ENCODE measurements at regions not wholly inside any gene's neighbourhood (a gene's known extent, or its start where the extent isn't known, plus 50 kb on each side); places are given as distances from the start of the nearest gene placed in this dataset.
A peak's percentile ranks its signal among the peaks of the same experiment; 100 is the strongest.

GRCh38 chr10:110368002-110368401 lies 63.3 kb upstream of the SMNDC1 start:
- Histone ChIP-seq H2AFZ (ENCODE audit: low read depth) (no peak overlapping the region), H3K36me3 (replicated peaks in 1 of 2; ENCODE audit: control insufficient read depth in 1 of 2, insufficient read depth in 2 of 2, low read length in 1 of 2) (no peaks in the 10 kb centered on the region), H3K27ac (ENCODE audit: low read depth in 2 of 2, low read length in 1 of 2) (no peak overlapping the region), H3K27me3 (ENCODE audit: insufficient read depth) (no peaks in the 10 kb centered on the region), H3K9me3 (no peaks in the 10 kb centered on the region), H3K79me2 (ENCODE audit: insufficient read depth) (no peaks in the 10 kb centered on the region), H3K9me2 (no peaks in the 10 kb centered on the region), H3K9ac (no peak overlapping the region), H3K4me1 (ENCODE audit: control insufficient read depth in 1 of 2, insufficient read depth in 2 of 2, low read depth in 1 of 2, low read length in 1 of 2) (peaks cover 0 to 12% of the 10 kb centered on the region in 2 experiments; a peak in 2 of 4 replicates), H4K20me1 (ENCODE audit: insufficient read depth) (no peaks in the 10 kb centered on the region), H3F3A (replicated peaks; ENCODE audit: insufficient read depth) (no peaks in the 10 kb centered on the region), H3K4me3 (ENCODE audit: low read depth in 2 of 2, low read length in 1 of 2) (no peak overlapping the region), H3K4me2 (no peak overlapping the region)
- WGBS (ENCODE audit: low lambda C conversion rate), result 71% methylated on average over 4 of the region's 4 CpGs
- no peak for TF ChIP-seq NRF1 (IDR thresholded peaks at IDR 0.05; ENCODE audit: low read depth, low read length)
- peak; percentile 31; the same call in 1 of the 2 replicates for TF ChIP-seq REST (IDR thresholded peaks at IDR 0.05; ENCODE audit: low read depth, low read length)
- DNase-seq, result no peak
- ChIA-PET POLR2A (no interaction called here), CTCF (interaction anchor here (4.4 kb wide), 1 partner anchor 13 kb away, joined by 31 read pairs; no protein-coding TSS in a partner anchor)

GRCh38 chr10:110368556-110368955 lies 63.8 kb upstream of the SMNDC1 start:
- WGBS (ENCODE audit: low lambda C conversion rate), result 95% methylated on average over 2 of the region's 3 CpGs
- no peak overlapping the region for H3K27ac ChIP-seq (ENCODE audit: low read depth in 2 of 2, low read length in 1 of 2)
- no peaks in the 10 kb centered on the region for H3K27me3 ChIP-seq (ENCODE audit: insufficient read depth)
- no peak for DNase-seq
- no peaks in the 10 kb centered on the region for H3K9me2 ChIP-seq
- no peaks in the 10 kb centered on the region for H3K79me2 ChIP-seq (ENCODE audit: insufficient read depth)
- no peaks in the 10 kb centered on the region for H3K9me3 ChIP-seq
- CTCF ChIA-PET, result no interaction called here
- no peak overlapping the region for H3K9ac ChIP-seq
- no peaks in the 10 kb centered on the region for H3K36me3 ChIP-seq (replicated peaks in 1 of 2; ENCODE audit: control insufficient read depth in 1 of 2, insufficient read depth in 2 of 2, low read length in 1 of 2)
- no peak for TF ChIP-seq ELF1 (IDR thresholded peaks at IDR 0.05)
- TF ChIP-seq NRF1 (IDR thresholded peaks at IDR 0.05; ENCODE audit: low read depth, low read length), result no peak
- no peaks in the 10 kb centered on the region for H3F3A ChIP-seq (replicated peaks; ENCODE audit: insufficient read depth)
- H4K20me1 ChIP-seq (ENCODE audit: insufficient read depth), result no peaks in the 10 kb centered on the region
- POLR2A ChIA-PET, result no interaction called here
- no peak overlapping the region for H2AFZ ChIP-seq (ENCODE audit: low read depth)
- no peak overlapping the region for H3K4me2 ChIP-seq
- no peak overlapping the region for H3K4me3 ChIP-seq (ENCODE audit: low read depth in 2 of 2, low read length in 1 of 2)
- H3K4me1 ChIP-seq (ENCODE audit: control insufficient read depth in 1 of 2, insufficient read depth in 2 of 2, low read depth in 1 of 2, low read length in 1 of 2), result peaks cover 0 to 15% of the 10 kb centered on the region in 2 experiments; a peak in 2 of 4 replicates

- Histone ChIP-seq H3K4me2 (no peak overlapping the region), H3K4me1 (ENCODE audit: control insufficient read depth in 1 of 2, insufficient read depth in 2 of 2, low read depth in 1 of 2, low read length in 1 of 2) (0 out of 4 replicates have a peak, but pooled peaks cover 0 to 10% of the 10 kb centered on the region in 2 experiments), H4K20me1 (ENCODE audit: insufficient read depth) (no peaks in the 10 kb centered on the region), H3F3A (replicated peaks; ENCODE audit: insufficient read depth) (no peaks in the 10 kb centered on the region), H3K9me2 (no peaks in the 10 kb centered on the region), H3K27ac (ENCODE audit: low read depth in 2 of 2, low read length in 1 of 2) (no peak overlapping the region), H3K9me3 (no peaks in the 10 kb centered on the region), H3K79me2 (ENCODE audit: insufficient read depth) (no peaks in the 10 kb centered on the region), H3K36me3 (replicated peaks in 1 of 2; ENCODE audit: control insufficient read depth in 1 of 2, insufficient read depth in 2 of 2, low read length in 1 of 2) (no peaks in the 10 kb centered on the region), H3K27me3 (ENCODE audit: insufficient read depth) (no peaks in the 10 kb centered on the region), H2AFZ (ENCODE audit: low read depth) (no peak overlapping the region), H3K9ac (no peak overlapping the region), H3K4me3 (ENCODE audit: low read depth in 2 of 2, low read length in 1 of 2) (no peak overlapping the region)
- DNase-seq, result no peak
- TF ChIP-seq CHD2 (IDR thresholded peaks at IDR 0.05; ENCODE audit: low read length, partially characterized antibody) (no peak), ELF1 (IDR thresholded peaks at IDR 0.05) (no peak), PBX3 (IDR thresholded peaks at IDR 0.05) (no peak), TCF12 (IDR thresholded peaks at IDR 0.05) (no peak), USF2 (IDR thresholded peaks at IDR 0.05; ENCODE audit: borderline replicate concordance, low read depth, low read length) (no peak), TEAD4 (IDR thresholded peaks at IDR 0.05; ENCODE audit: borderline replicate concordance, insufficient read depth) (no peak), NRF1 (IDR thresholded peaks at IDR 0.05; ENCODE audit: low read depth, low read length) (no peak), MAX (IDR thresholded peaks at IDR 0.05; ENCODE audit: low read depth) (no peak), POLR2AphosphoS5 (IDR thresholded peaks at IDR 0.05; ENCODE audit: low read depth, low read length) (no peak), RXRA (IDR thresholded peaks at IDR 0.05; ENCODE audit: borderline replicate concordance, low read depth) (no peak), GATA2 (CRISPR knock-in tag; IDR thresholded peaks at IDR 0.05) (no peak), YY1 (IDR thresholded peaks at IDR 0.05; ENCODE audit: low read depth) (no peak), RFX5 (IDR thresholded peaks at IDR 0.05; ENCODE audit: low read length) (no peak), TAF1 (IDR thresholded peaks at IDR 0.05; ENCODE audit: borderline replicate concordance, low read depth, low read length) (no peak), USF1 (IDR thresholded peaks at IDR 0.05; ENCODE audit: borderline replicate concordance, low read depth) (no peak)
- ChIA-PET CTCF (interaction anchor here (1.2 kb wide), 1 partner anchor 16 kb away, joined by 3 read pairs; no protein-coding TSS in a partner anchor), POLR2A (no interaction called here)
- 85% methylated on average over 4 of the region's 4 CpGs for WGBS (ENCODE audit: low lambda C conversion rate)
Measured at GRCh38 chr10:110370006-110370405, 65.3 kb upstream of the SMNDC1 start.
